AG04450 (cell line): ENCODE measurements at regions not wholly inside any gene's neighbourhood (a gene's known extent, or its start where the extent isn't known, plus 50 kb on each side); places are given as distances from the start of the nearest gene placed in this dataset.
"Not testable (repeated sequence)": the region's sequence is repeated elsewhere in the genome, so short reads cannot be mapped to it uniquely, and the experiment has no call there.

Experiments used
- CTCF ChIA-PET: fragments of 300-600, 350-600 bp; formaldehyde crosslinking; extraction: SDS; loops from one replicate; lab custom pipeline; 2022; ENCODE audit warnings: antibody characterized with exemption, inconsistent platforms; lab: Charles Lee
- POLR2A ChIA-PET: fragments of 350-600 bp; formaldehyde crosslinking; extraction: SDS; loops from one replicate; lab custom pipeline; 2021; ENCODE audit warnings: antibody characterized with exemption, inconsistent platforms; lab: Yijun Ruan, JAX
- DNase-seq: peaks from one replicate; pipeline ENCODE4 v3.0.0-alpha.2; 2011; ENCODE audit warnings: low read depth, low spot score
- H3K27ac ChIP-seq: one replicate; pipeline ENCODE4 v1.5.1; 2012; ENCODE audit warnings: low read depth, low read length, control low read depth
- H3K27me3 ChIP-seq: one replicate; pipeline ENCODE4 v1.6.0; 2012; ENCODE audit warnings: low read length; ENCODE audit not compliant: control insufficient read depth, insufficient read depth
- H3K4me3 ChIP-seq: 2 replicates; pipeline ENCODE4 v1.5.1; 2011; ENCODE audit warnings: mild to moderate bottlenecking, low read depth, low read length, control low read depth
- H3K9me3 ChIP-seq: 2 replicates; pipeline ENCODE4 v1.5.1; 2012; ENCODE audit warnings: low read length; ENCODE audit not compliant: control insufficient read depth, insufficient read depth
- CTCF ChIP-seq: IDR thresholded peaks from 2 replicates; pipeline ENCODE4 v1.5.1; 2011; ENCODE audit warnings: low read depth, low read length, control low read depth, inconsistent platforms

GRCh38 chr2:61660511-61661388 lies 122.6 kb upstream of the XPO1 start:
- DNase-seq = no peak
- no peak for TF ChIP-seq CTCF
- Histone ChIP-seq H3K4me3 (no peak overlapping the region), H3K27ac (no peak overlapping the region), H3K9me3 (no peaks in the 10 kb centered on the region), H3K27me3 (no peaks in the 10 kb centered on the region)
- POLR2A ChIA-PET = no interaction called here
- CTCF ChIA-PET = interaction anchor here (1.2 kb wide), 2 partner anchors 191 to 525 kb away, joined by 3 to 4 read pairs; no protein-coding TSS in a partner anchor

- ChIA-PET POLR2A (no interaction called here), CTCF (interaction anchor here (0.6 to 1.9 kb wide), 14 partner anchors 8 to 576 kb away, joined by 3 to 10 read pairs (median 3); no protein-coding TSS in a partner anchor)
- no peak for DNase-seq
These were observed 121.0 kb upstream of the XPO1 start for GRCh38 chr2:61658841-61659780.

GRCh38 chr2:61649946-61650345 lies 111.8 kb upstream of the XPO1 start:
- H3K27me3 ChIP-seq, H3K4me3 ChIP-seq, DNase-seq, H3K27ac ChIP-seq, POLR2A ChIA-PET, H3K9me3 ChIP-seq, CTCF ChIA-PET: not testable (repeated sequence)

More at GRCh38 chr2:61658841-61659780, 121.0 kb upstream of the XPO1 start:
- no peak overlapping the region for H3K4me3 ChIP-seq
- H3K27ac ChIP-seq = no peak overlapping the region
- H3K9me3 ChIP-seq = no peaks in the 10 kb centered on the region
- peak; percentile 68 for TF ChIP-seq CTCF
- no peaks in the 10 kb centered on the region for H3K27me3 ChIP-seq

- no peak overlapping the region for H3K4me3 ChIP-seq
- H3K9me3 ChIP-seq = peaks cover 5% of the 10 kb centered on the region; the same call in 1 of the 2 replicates
- no peak overlapping the region for H3K27ac ChIP-seq
- ChIA-PET CTCF (no interaction called here), POLR2A (no interaction called here)
- no peak for TF ChIP-seq CTCF
- no peaks in the 10 kb centered on the region for H3K27me3 ChIP-seq
- DNase-seq = no peak
These were observed 110.9 kb upstream of the XPO1 start for GRCh38 chr2:61649021-61649420.

- Histone ChIP-seq H3K27me3 (no peaks in the 10 kb centered on the region), H3K27ac (peak overlapping the region; percentile 82), H3K4me3 (no peak overlapping the region), H3K9me3 (peaks cover 5% of the 10 kb centered on the region; the same call in 1 of the 2 replicates)
- ChIA-PET CTCF (no interaction called here), POLR2A (interaction anchor here (0.5 kb wide), 1 partner anchor 167 kb away, joined by 5 read pairs; no protein-coding TSS in a partner anchor)
- TF ChIP-seq CTCF = no peak
- DNase-seq = no peak
These were observed 108.9 kb upstream of the XPO1 start for GRCh38 chr2:61647044-61647443.
